IPS DF 6.9 (cell line): ENCODE measurements at regions not wholly inside any gene's neighbourhood (a gene's known extent, or its start where the extent isn't known, plus 50 kb on each side); places are given as distances from the start of the nearest gene placed in this dataset.

Experiments
- DNase-seq: peaks from one replicate; pipeline ENCODE4 v3.0.0-alpha.2; 2013; ENCODE audit warnings: low read depth, low spot score
- H3K27ac ChIP-seq: one replicate; pipeline ENCODE4 v1.5.1; 2013; ENCODE audit warnings: low read length, control low read depth
- H3K27me3 ChIP-seq: 2 replicates; pipeline ENCODE4 v1.6.1; 2013; ENCODE audit warnings: mild to moderate bottlenecking, low read length; ENCODE audit not compliant: control insufficient read depth, insufficient read depth
- H3K36me3 ChIP-seq: 2 replicates; pipeline ENCODE4 v1.6.1; 2013; ENCODE audit warnings: low read length; ENCODE audit not compliant: control insufficient read depth, insufficient read depth
- H3K4me1 ChIP-seq: 2 replicates; pipeline ENCODE4 v1.6.1; 2013; ENCODE audit warnings: low read length; ENCODE audit not compliant: control insufficient read depth, insufficient read depth
- H3K4me3 ChIP-seq: 2 replicates; pipeline ENCODE4 v1.5.1; 2013; ENCODE audit warnings: mild to moderate bottlenecking, low read length
- H3K9me3 ChIP-seq: 2 replicates; pipeline ENCODE4 v1.6.1; 2013; ENCODE audit warnings: low read length, inconsistent platforms; ENCODE audit not compliant: control insufficient read depth, insufficient read depth
- WGBS: extraction: QIAGEN DNeasy Blood & Tissue Kit; methylation state at CpG from one replicate; pipeline ENCODE4 v1.1.7; 2013; ENCODE audit warnings: mixed read lengths, missing lambda C conversion rate; ENCODE audit not compliant: insufficient read length, insufficient coverage; 5-methylcytosine and 5-hydroxymethylcytosine counted together

- WGBS, result no CpG with 5 or more reads among the region's 4 CpGs
- H3K4me3 ChIP-seq, result no peak overlapping the region
- H3K9me3 ChIP-seq, result no peaks in the 10 kb centered on the region
Observed at GRCh38 chr21:20802201-20802600, 196.0 kb upstream of the NCAM2 start.

GRCh38 chr21:20802631-20803260, 195.5 kb upstream of the NCAM2 start:
- no peak overlapping the region for H3K4me3 ChIP-seq
- no peaks in the 10 kb centered on the region for H3K9me3 ChIP-seq
- DNase-seq, result no peak
- H3K27ac ChIP-seq, result no peak overlapping the region
- no peaks in the 10 kb centered on the region for H3K27me3 ChIP-seq
- WGBS, result no CpG with 5 or more reads among the region's 8 CpGs
- H3K36me3 ChIP-seq, result no peaks in the 10 kb centered on the region
- no peaks in the 10 kb centered on the region for H3K4me1 ChIP-seq

More at GRCh38 chr21:20802201-20802600, 196.0 kb upstream of the NCAM2 start:
- no peak for DNase-seq
- H3K4me1 ChIP-seq, result no peaks in the 10 kb centered on the region
- no peaks in the 10 kb centered on the region for H3K27me3 ChIP-seq
- no peak overlapping the region for H3K27ac ChIP-seq
- H3K36me3 ChIP-seq, result no peaks in the 10 kb centered on the region

GRCh38 chr21:20811702-20812101, 186.5 kb upstream of the NCAM2 start:
- H3K27ac ChIP-seq, result no peak overlapping the region
- no CpG with 5 or more reads among the region's 6 CpGs for WGBS

GRCh38 chr21:20814090-20814489, 184.1 kb upstream of the NCAM2 start:
- no peak for DNase-seq
- Histone ChIP-seq H3K9me3 (no peaks in the 10 kb centered on the region), H3K27me3 (no peaks in the 10 kb centered on the region), H3K36me3 (no peaks in the 10 kb centered on the region), H3K4me3 (no peak overlapping the region), H3K4me1 (no peaks in the 10 kb centered on the region), H3K27ac (no peak overlapping the region)
- WGBS, result no CpG with 5 or more reads among the region's 1 CpG

More at GRCh38 chr21:20811702-20812101, 186.5 kb upstream of the NCAM2 start:
- Histone ChIP-seq H3K4me1 (no peaks in the 10 kb centered on the region), H3K36me3 (no peaks in the 10 kb centered on the region), H3K27me3 (no peaks in the 10 kb centered on the region), H3K4me3 (no peak overlapping the region), H3K9me3 (no peaks in the 10 kb centered on the region)
- no peak for DNase-seq

- no CpG with 5 or more reads among the region's 2 CpGs for WGBS
- no peak for DNase-seq
- Histone ChIP-seq H3K4me3 (no peak overlapping the region), H3K9me3 (no peaks in the 10 kb centered on the region), H3K27me3 (no peaks in the 10 kb centered on the region), H3K36me3 (no peaks in the 10 kb centered on the region), H3K27ac (no peak overlapping the region), H3K4me1 (no peaks in the 10 kb centered on the region)
Observed at GRCh38 chr21:20822666-20823065, 175.5 kb upstream of the NCAM2 start.

GRCh38 chr21:20852866-20853265, 145.3 kb upstream of the NCAM2 start:
- H3K4me1 ChIP-seq, result no peaks in the 10 kb centered on the region
- no peaks in the 10 kb centered on the region for H3K9me3 ChIP-seq
- no peaks in the 10 kb centered on the region for H3K36me3 ChIP-seq
- WGBS, result no CpG with 5 or more reads among the region's 2 CpGs
- no peaks in the 10 kb centered on the region for H3K27me3 ChIP-seq
- no peak overlapping the region for H3K4me3 ChIP-seq
- no peak overlapping the region for H3K27ac ChIP-seq
- no peak for DNase-seq

- H3K27ac ChIP-seq, result no peak overlapping the region
- no peaks in the 10 kb centered on the region for H3K4me1 ChIP-seq
- DNase-seq, result no peak
- H3K36me3 ChIP-seq, result no peaks in the 10 kb centered on the region
- WGBS, result no CpG with 5 or more reads among the region's 5 CpGs
- H3K27me3 ChIP-seq, result no peaks in the 10 kb centered on the region
- no peaks in the 10 kb centered on the region for H3K9me3 ChIP-seq
- H3K4me3 ChIP-seq, result no peak overlapping the region
Observed at GRCh38 chr21:20856926-20857325, 141.3 kb upstream of the NCAM2 start.

- WGBS, result no CpG with 5 or more reads among the region's 1 CpG
Observed at GRCh38 chr21:20874202-20874601, 124.0 kb upstream of the NCAM2 start.

GRCh38 chr21:20875742-20876141, 122.5 kb upstream of the NCAM2 start:
- no peak overlapping the region for H3K4me3 ChIP-seq
- no peak for DNase-seq
- no peaks in the 10 kb centered on the region for H3K36me3 ChIP-seq
- H3K27ac ChIP-seq, result no peak overlapping the region
- H3K9me3 ChIP-seq, result no peaks in the 10 kb centered on the region
- H3K4me1 ChIP-seq, result no peaks in the 10 kb centered on the region
- no peaks in the 10 kb centered on the region for H3K27me3 ChIP-seq

More at GRCh38 chr21:20874202-20874601, 124.0 kb upstream of the NCAM2 start:
- DNase-seq, result no peak
- H3K36me3 ChIP-seq, result no peaks in the 10 kb centered on the region
- no peak overlapping the region for H3K4me3 ChIP-seq
- H3K27ac ChIP-seq, result no peak overlapping the region
- no peaks in the 10 kb centered on the region for H3K27me3 ChIP-seq
- H3K4me1 ChIP-seq, result no peaks in the 10 kb centered on the region
- no peaks in the 10 kb centered on the region for H3K9me3 ChIP-seq

GRCh38 chr21:20877976-20878375, 120.2 kb upstream of the NCAM2 start:
- Histone ChIP-seq H3K4me1 (no peaks in the 10 kb centered on the region), H3K27ac (no peak overlapping the region), H3K36me3 (no peaks in the 10 kb centered on the region), H3K27me3 (no peaks in the 10 kb centered on the region), H3K4me3 (no peak overlapping the region), H3K9me3 (no peaks in the 10 kb centered on the region)
- no peak for DNase-seq
- no CpG with 5 or more reads among the region's 2 CpGs for WGBS
